NCI-H2196 treated with DMSO at 0.1 percent for 48 hours (cell line): ENCODE measurements at regions not wholly inside any gene's neighbourhood (a gene's known extent, or its start where the extent isn't known, plus 50 kb on each side); places are given as distances from the start of the nearest gene placed in this dataset.

Source experiments
- DNase-seq: peaks from one replicate; lab custom pipeline; 2025; ENCODE audit not compliant: unreplicated experiment; lab: John Stamatoyannopoulos, UW

- DNase-seq = no peak
Measured at GRCh38 chr13:44019651-44020050, 139.9 kb downstream of the LACC1 start.

- no peak for DNase-seq
Measured at GRCh38 chr13:44021422-44021821, 141.7 kb downstream of the LACC1 start.

- DNase-seq = no peak
Measured at GRCh38 chr13:44022196-44022595, 142.5 kb downstream of the LACC1 start.

DNA sequence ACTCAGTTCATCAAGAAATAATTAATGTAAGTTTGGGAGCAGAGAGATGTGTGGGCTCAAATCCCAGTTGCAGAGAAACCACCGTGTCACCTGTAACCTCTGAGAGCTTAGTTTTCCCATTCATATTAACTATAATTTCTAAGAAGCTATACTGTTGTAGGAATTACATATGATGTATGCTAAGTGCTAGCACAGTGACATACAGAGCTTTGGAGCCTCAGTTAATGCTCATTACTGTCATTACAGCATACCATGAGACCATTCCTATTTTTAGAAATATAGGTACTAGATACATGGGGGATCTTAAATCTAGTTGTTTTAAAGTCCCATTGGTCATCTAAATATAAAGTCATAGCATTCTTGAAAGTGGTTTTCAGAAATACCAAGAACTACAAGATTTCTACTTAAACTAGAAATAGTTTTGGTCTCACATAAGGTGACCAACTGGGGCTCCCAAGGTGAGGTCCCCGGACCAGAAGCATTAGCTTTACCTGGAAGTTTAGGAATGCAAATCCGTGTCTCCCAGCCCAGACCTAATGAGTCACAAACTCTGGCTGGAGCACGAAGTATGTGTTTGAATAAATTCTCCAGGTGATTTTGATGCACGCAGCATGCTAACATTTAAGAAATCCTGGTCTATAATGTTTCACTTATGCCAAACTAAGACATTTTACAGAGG, 144.6 kb downstream of the LACC1 start:
- no peak for DNase-seq

- DNase-seq = no peak
Measured at GRCh38 chr13:44024846-44025195, 145.1 kb downstream of the LACC1 start.

DNA sequence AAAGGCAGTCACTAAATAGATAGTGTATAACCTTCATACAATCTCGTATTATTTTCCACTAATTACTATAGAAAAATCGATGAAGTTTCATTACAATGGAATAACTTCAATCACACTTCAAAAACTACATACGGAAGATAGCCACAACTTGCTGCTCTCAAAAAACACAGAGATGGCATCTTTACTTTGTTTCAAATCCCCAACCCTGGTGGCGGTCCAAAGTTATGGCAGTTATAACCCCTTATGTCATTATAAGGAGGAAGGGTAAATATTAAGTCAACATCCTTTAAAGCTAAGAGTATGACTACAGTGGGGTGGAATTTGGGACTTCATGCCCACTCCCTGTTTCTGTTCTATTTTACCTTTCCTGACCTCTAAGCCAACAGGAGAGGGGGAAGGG, 146.5 kb downstream of the LACC1 start:
- DNase-seq = no peak

DNA sequence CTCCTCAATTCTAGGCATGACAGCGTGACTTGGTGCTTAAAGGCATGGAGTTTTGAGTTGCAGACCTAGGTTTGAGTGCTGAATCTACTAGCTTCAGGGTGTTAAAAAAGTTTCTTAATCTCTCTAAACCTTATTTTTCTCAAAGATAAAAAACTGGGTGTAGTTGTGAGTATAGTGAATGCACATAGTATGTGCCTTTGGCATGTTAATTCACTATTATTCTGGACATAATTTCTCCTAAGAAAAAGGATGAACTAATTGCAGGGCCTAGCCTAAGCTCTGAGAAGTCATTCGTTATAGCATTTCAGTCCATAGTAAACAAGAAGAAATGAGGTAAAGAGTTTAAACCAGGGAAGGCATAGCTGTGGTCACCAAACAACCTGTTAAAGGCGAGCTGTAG, 149.0 kb downstream of the LACC1 start:
- no peak for DNase-seq

DNA sequence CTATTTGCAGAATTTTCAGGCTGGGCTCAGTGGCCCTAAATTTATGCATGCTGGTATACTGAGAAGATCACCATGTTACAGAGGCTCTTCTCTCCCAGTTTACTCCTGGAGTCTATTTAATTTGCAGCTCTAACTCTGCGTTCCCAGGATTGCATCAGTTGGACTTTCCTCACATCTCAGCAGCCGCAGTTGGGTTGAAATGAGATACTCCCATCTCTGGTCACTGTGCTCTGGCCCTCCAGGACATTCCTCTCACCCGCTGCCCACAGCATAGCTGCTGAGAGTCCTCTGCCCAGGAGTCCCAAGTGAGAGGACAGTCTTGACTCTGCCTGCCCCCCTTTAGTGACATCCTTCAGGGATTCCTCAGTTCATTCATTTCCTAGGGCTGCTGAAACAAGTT, 150.9 kb downstream of the LACC1 start:
- DNase-seq = no peak

- DNase-seq = no peak
Measured at GRCh38 chr13:44031555-44031954, 151.9 kb downstream of the LACC1 start.

DNA sequence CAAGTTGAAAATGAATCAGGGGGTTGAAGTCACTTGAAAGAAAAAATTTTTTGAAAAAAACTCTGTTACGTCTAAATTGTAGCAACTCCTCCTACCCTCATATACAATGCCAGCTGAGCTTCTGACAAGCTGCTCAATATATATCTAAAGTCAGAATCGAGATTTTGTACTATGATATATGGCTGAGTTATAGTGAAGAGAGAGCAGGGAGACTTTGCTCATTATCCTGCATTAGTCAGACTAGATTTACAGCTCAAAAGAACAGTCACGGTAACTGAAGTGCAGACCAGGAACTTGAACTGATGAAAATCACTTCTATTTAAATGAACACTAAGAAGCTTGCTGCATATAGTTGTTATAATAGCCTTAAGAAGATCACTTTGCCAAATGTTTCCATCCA, 153.1 kb downstream of the LACC1 start:
- no peak for DNase-seq

DNA sequence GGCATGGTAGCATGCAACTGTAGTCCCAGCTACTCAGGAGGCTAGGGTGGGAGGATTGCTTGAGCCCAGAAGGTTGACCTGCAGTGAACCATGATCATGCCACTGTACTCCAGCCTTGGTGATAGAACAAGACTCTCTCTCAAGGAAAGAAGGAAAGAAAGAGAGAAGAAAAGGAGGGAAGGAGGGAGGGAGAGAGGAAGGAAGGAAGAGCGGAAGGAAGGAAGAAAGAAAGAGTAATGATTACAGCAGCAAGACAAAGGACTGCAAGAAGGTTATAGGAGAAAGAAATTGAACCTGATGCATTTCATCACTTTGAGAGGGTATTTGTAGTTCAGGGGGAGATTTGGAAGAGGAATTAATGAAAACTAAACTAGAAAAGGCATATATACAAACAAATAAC, 155.7 kb downstream of the LACC1 start:
- no peak for DNase-seq

GRCh38 chr13:44040070-44040817, 160.5 kb downstream of the LACC1 start:
- no peak for DNase-seq

DNA sequence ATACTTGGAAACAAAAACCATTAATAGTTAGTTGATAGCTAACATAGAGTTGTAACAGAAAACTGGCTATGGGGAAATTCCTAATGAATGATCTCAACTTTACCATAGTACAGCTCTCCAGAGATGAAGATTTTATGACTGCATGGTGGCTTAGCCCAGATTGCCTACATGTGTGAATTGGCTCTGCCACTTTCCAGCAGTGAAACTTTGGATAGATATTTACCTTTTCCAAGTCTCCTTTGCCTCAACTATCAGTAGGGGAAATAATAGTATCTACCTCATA, 161.1 kb downstream of the LACC1 start:
- no peak for DNase-seq

- no peak for DNase-seq
Measured at GRCh38 chr13:44044547-44045179, 165.0 kb downstream of the LACC1 start.

DNA sequence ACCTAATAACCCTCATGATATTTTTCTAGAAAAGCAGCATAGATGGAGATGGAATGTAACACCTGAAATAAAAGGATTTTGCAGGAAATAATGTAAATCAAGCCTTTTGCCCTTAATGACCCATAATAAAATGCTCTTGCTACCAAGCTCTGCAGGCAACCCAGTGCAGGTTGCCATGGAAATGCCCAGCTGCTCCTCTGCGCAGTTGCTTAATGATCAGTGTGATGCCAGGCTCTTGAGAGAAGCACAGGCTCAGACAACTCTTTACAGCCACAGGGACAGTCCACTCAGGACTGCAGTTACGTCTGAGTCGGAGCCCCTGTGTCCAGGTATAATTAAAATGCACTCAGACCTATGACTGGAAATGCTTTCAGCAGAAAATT, 165.5 kb downstream of the LACC1 start:
- DNase-seq = peak; percentile 34

DNA sequence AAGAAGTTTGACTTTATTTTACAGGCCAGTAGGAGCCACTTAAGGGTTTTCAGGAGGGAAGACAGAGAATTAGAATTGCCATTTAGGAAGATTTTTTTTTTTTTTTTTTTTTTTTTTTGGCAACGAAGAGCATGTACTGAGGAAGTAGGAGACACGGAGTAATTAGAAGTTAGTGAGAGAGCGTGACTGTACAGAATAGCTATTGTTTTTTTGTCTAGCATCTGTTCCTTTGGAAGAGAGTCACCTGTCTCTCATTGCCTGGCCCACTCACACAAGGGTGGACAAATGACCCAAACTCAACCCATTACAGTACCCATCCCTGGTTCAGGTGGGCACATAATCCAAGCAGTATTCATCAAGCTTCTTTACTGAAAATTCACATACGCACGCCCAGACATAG, 166.7 kb downstream of the LACC1 start:
- no peak for DNase-seq

GRCh38 chr13:44048326-44048725, 168.6 kb downstream of the LACC1 start:
- no peak for DNase-seq

DNA sequence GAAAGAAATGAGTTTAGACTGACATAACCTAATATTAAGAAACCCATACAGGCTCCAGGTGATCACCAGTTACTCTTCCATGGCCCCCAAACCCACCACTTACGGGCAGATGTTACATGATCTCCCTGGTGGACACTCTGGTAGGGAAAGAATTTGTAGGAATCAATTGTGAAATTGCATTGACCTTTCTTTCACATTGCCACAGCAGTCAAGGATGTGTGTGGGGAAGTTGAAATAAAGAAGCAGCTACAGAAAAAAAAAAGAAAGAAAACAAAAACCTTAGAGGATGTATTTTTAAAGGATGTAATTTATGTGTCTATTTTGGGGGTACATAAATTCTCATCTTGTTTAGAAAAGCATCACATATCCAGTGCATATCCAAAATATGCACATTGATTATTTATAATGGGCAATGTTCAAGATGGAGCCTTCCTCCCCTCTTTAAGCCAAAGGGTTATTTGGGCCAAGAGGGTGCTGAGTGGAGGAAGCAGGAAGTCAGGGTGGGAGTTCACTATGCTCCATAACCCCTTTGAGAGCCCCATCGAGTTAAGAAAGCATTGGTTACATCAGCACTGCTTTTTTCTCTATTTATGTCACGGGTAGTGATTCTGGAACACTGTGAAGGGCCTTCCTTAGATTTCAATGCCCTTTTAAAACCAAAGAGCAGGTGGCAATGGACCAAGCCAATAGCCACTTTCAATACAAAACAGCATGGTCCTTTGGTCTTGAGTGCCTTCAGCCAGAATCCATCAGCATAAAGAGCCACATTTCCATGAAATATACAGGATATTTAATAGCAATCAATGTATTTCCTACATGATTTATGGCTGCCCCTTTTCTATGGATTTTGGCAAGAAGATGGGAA, 169.6 kb downstream of the LACC1 start:
- DNase-seq = no peak

GRCh38 chr13:44050450-44051063, 170.9 kb downstream of the LACC1 start:
- peak; percentile 5 for DNase-seq

- DNase-seq = no peak
Measured at GRCh38 chr13:44051405-44051804, 171.7 kb downstream of the LACC1 start.

DNA sequence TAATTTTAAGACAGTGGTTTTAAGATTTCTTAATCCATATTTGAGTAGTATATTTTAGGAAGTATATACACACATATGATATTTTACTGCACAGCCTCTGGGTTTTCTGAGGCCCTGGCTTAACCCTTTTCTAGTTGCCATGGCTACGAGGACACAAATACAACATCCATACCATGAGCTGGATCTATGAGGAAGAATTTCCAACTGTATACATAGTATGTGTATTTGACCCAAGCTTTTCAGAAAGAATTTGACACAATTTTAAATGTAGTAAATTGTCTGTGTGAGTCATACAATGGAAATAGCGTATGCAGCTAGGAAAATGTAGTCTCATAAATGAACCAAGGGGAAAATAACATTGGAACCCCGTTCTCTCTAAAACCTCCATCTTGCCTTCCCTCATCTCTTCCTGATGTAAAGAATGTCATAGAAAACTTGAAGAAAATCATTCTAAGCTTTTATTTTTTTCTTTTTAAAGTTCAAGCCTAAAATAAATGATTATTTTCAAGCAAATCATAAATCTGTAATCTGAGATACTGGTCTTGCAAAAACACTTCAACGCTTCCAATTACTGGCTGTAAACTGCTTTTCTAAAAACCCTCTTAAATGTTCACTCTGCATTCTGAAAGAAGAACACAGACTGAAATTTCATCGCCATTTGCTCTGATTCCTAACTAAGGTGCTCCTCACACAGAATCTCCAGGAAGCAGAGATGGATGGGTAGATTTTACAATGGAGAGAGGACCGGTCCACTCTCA, 172.4 kb downstream of the LACC1 start:
- DNase-seq = no peak
